B cell (primary cell): ENCODE measurements at regions not wholly inside any gene's neighbourhood (a gene's known extent, or its start where the extent isn't known, plus 50 kb on each side); places are given as distances from the start of the nearest gene placed in this dataset.
"Not testable (repeated sequence)": the region's sequence is repeated elsewhere in the genome, so short reads cannot be mapped to it uniquely, and the experiment has no call there.

Experiments used
- ATAC-seq: fragments of 200-7000 bp; cut with Tn5 transposase; one replicate; pipeline ENCODE4 v1.10.0; 2021; ENCODE audit warnings: low read depth, mild to moderate bottlenecking, moderate number of reproducible peaks, moderate library complexity
- CTCF ChIA-PET: fragments of 350-600 bp; sonication (Branson Sonifier 250); formaldehyde crosslinking; loops from one replicate; lab custom pipeline; 2021; ENCODE audit warnings: antibody characterized with exemption, inconsistent platforms; lab: Charles Lee
- POLR2A ChIA-PET: fragments of 350-600 bp; sonication (Branson Sonifier 250); formaldehyde crosslinking; loops from one replicate; lab custom pipeline; 2021; ENCODE audit warnings: antibody characterized with exemption; lab: Charles Lee
- DNase-seq: peaks from one replicate; pipeline ENCODE4 v3.0.0; 2013
- H2AFZ ChIP-seq: 2 replicates; pipeline ENCODE4 v1.6.1; 2012; ENCODE audit warnings: mild to moderate bottlenecking, low read depth, low read length; ENCODE audit not compliant: insufficient read depth, poor library complexity, severe bottlenecking
- H3K27ac ChIP-seq, 2 donors: 1 replicate in 1 of 2; 2 replicates in 1 of 2; pipeline ENCODE4 v1.5.1; 2012 to 2013; ENCODE audit warnings: low read length in 2 of 2, mild to moderate bottlenecking in 2 of 2, moderate library complexity in 1 of 2
- H3K27me3 ChIP-seq, 4 experiments: fragments of 200-600 bp in 1 of 4; sonication (generic) in 1 of 4; replicated peaks in 1 of 4; 1 replicate in 2 of 4; 2 replicates in 2 of 4; pipeline versions ENCODE4 v1.6.1 to v1.7.0; 2013 to 2016; ENCODE audit warnings: low read length in 3 of 4, mild to moderate bottlenecking in 2 of 4, mixed read lengths in 1 of 4, moderate library complexity in 1 of 4; ENCODE audit not compliant: insufficient read depth in 4 of 4, control insufficient read depth in 3 of 4; ENCODE audit errors: control extremely low read depth in 1 of 4
- H3K36me3 ChIP-seq, 2 experiments: replicated peaks in 1 of 2; 1 replicate in 1 of 2; 2 replicates in 1 of 2; pipeline versions ENCODE4 v1.6.1 to v1.7.1; 2013; ENCODE audit warnings: low read length in 1 of 2; ENCODE audit not compliant: insufficient read depth in 2 of 2, control insufficient read depth in 1 of 2; ENCODE audit errors: control extremely low read depth in 1 of 2, extremely low read depth in 1 of 2
- H3K4me1 ChIP-seq, 2 donors: fragments of 200-600 bp in 1 of 2; sonication (generic) in 1 of 2; 1 replicate in 1 of 2; 2 replicates in 1 of 2; pipeline versions ENCODE4 v1.5.1 to v1.6.1; 2013 to 2017; ENCODE audit warnings: low read length in 2 of 2; ENCODE audit not compliant: control insufficient read depth in 2 of 2, insufficient read depth in 2 of 2
- H3K4me2 ChIP-seq: replicated peaks from 2 replicates; pipeline ENCODE3; 2012; ENCODE audit warnings: mild to moderate bottlenecking, low read depth, low read length; ENCODE audit not compliant: poor library complexity, severe bottlenecking
- H3K4me3 ChIP-seq, 5 experiments: fragments of 200-600 bp in 1 of 5; sonication (generic) in 1 of 5; 1 replicate in 3 of 5; 2 replicates in 2 of 5; pipeline versions ENCODE4 v1.5.1 to v1.7.0; 2011 to 2016; ENCODE audit warnings: low read length in 4 of 5, mild to moderate bottlenecking in 4 of 5, low read depth in 2 of 5, control low read depth in 1 of 5, moderate library complexity in 1 of 5; ENCODE audit not compliant: insufficient read depth in 1 of 5; ENCODE audit errors: control extremely low read depth in 1 of 5, extremely low read depth in 1 of 5
- H3K79me2 ChIP-seq: fragments of 200-600 bp; sonication (generic); one replicate; pipeline ENCODE4 v1.6.0; 2016; ENCODE audit warnings: low read length; ENCODE audit not compliant: control insufficient read depth, insufficient read depth
- H3K9ac ChIP-seq: fragments of 200-600 bp; sonication (generic); 2 replicates; pipeline ENCODE4 v1.6.1; 2017; ENCODE audit warnings: mild to moderate bottlenecking, low read length, moderate library complexity
- H3K9me3 ChIP-seq, 3 donors: one replicate each; pipeline versions ENCODE4 v1.6.1 to v1.7.1; 2013; ENCODE audit warnings: low read length in 2 of 3; ENCODE audit not compliant: control insufficient read depth in 2 of 3, insufficient read depth in 1 of 3; ENCODE audit errors: control extremely low read depth in 1 of 3
- H4K20me1 ChIP-seq: 2 replicates; pipeline ENCODE4 v1.6.0; 2012; ENCODE audit warnings: mild to moderate bottlenecking, low read length; ENCODE audit not compliant: insufficient read depth, control insufficient read depth, poor library complexity, severe bottlenecking
- H3K27ac Mint-ChIP-seq: one replicate; pipeline ENCODE4 v1.8.0; 2021; ENCODE audit warnings: mixed read lengths
- H3K27me3 Mint-ChIP-seq: one replicate; pipeline ENCODE4 v1.8.0; 2021; ENCODE audit warnings: mixed read lengths
- H3K4me1 Mint-ChIP-seq: one replicate; pipeline ENCODE4 v1.8.0; 2021; ENCODE audit warnings: mixed read lengths
- H3K4me3 Mint-ChIP-seq: one replicate; pipeline ENCODE4 v1.8.0; 2021; ENCODE audit warnings: mixed read lengths
- H3K9me3 Mint-ChIP-seq: one replicate; pipeline ENCODE4 v1.8.0; 2022; ENCODE audit warnings: mixed read lengths; ENCODE audit not compliant: insufficient read depth
- CTCF ChIP-seq: fragments of 200-600 bp; IDR thresholded peaks from one replicate; pipeline ENCODE4 v1.8.0; 2022; ENCODE audit warnings: antibody characterized with exemption, mild to moderate bottlenecking
- EZH2 ChIP-seq: IDR thresholded peaks from 2 replicates; pipeline ENCODE4 v1.6.1; 2012; ENCODE audit warnings: borderline replicate concordance, low read depth, mild to moderate bottlenecking, moderate library complexity, low read length; ENCODE audit not compliant: insufficient read depth, poor library complexity, severe bottlenecking
- WGBS: methylation state at CpG from one replicate; pipeline ENCODE4 v1.1.5; 2013; ENCODE audit warnings: missing lambda C conversion rate; ENCODE audit not compliant: insufficient coverage; 5-methylcytosine and 5-hydroxymethylcytosine counted together
- intact Hi-C: fragments of 100-400 bp; cut with micrococcal nuclease; formaldehyde crosslinking; loops from one replicate; pipeline ENCODE4 v1.10.0; 2022

DNA sequence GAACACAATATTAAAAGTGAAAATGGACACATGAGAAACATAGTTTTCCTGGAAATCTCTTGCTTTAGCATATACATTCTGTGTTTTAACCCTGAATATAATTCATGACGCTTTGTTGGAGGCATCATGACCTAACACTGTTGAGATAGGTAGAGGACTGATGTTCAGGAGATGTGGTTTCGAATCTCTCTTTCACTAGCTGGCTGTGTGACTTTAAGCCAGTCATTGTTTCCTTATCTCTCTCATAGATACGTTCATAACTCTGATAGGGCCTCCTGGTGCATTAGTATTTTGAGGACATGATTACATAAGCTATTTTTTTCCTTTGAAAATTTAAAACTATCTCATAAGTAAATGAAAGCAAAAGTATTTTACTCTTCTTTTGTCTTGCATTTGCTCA, 179.0 kb upstream of the DTNA start:
- H3K27ac Mint-ChIP-seq = no peak overlapping the region
- no peaks in the 10 kb centered on the region for H3K4me1 Mint-ChIP-seq
- H3K4me3 Mint-ChIP-seq = no peak overlapping the region
- H3K27me3 ChIP-seq = no peaks in the 10 kb centered on the region
- H3K9me3 ChIP-seq = no peaks in the 10 kb centered on the region
- H3K9ac ChIP-seq = no peak overlapping the region
- DNase-seq = no peak
- no peak for ATAC-seq
- no peaks in the 10 kb centered on the region for H3K79me2 ChIP-seq
- no CpG with 5 or more reads among the region's 3 CpGs for WGBS
- no peaks in the 10 kb centered on the region for H4K20me1 ChIP-seq
- no peak overlapping the region for H3K4me2 ChIP-seq
- H3K36me3 ChIP-seq = no peaks in the 10 kb centered on the region
- ChIA-PET POLR2A (no interaction called here), CTCF (no interaction called here)
- TF ChIP-seq EZH2 = no peak
- no peak for TF ChIP-seq CTCF
- no peaks in the 10 kb centered on the region for H3K27me3 Mint-ChIP-seq
- H3K9me3 Mint-ChIP-seq = peaks cover 6% of the 10 kb centered on the region
- intact Hi-C loops = no loop called here
- no peak overlapping the region for H2AFZ ChIP-seq
- no peaks in the 10 kb centered on the region for H3K4me1 ChIP-seq
- H3K4me3 ChIP-seq = no peak overlapping the region
- H3K27ac ChIP-seq = no peak overlapping the region

DNA sequence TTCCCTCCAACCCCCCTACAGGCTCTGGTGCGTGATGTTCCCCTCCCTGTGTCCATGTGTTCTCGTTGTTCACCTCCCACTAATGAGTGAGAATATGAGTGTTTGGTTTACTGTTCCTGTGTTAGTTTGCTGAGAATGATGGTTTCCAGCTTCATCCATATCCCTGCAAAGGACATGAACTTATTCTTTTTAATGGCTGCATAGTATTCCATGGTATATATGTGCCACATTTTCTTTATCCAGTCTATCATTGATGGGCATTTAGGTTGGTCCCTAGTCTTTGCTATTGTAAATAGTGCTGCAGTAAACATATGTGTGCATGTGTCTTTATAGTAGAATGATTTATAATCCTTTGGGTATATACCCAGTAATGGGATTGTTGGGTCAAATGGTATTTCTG, 175.5 kb upstream of the DTNA start:
- intact Hi-C loops, H3K27ac ChIP-seq: not testable (repeated sequence)
- WGBS = no CpG with 5 or more reads among the region's 2 CpGs

More for the DNA sequence above, 175.5 kb upstream of the DTNA start:
- H3K27me3 Mint-ChIP-seq, H3K4me3 ChIP-seq, H3K27me3 ChIP-seq, CTCF ChIA-PET, H3K27ac Mint-ChIP-seq, H3K4me3 Mint-ChIP-seq, H3K36me3 ChIP-seq, H3K9me3 Mint-ChIP-seq, H3K9me3 ChIP-seq, ATAC-seq, H3K9ac ChIP-seq, H4K20me1 ChIP-seq, POLR2A ChIA-PET, H3K4me2 ChIP-seq, DNase-seq, H3K4me1 Mint-ChIP-seq, H3K79me2 ChIP-seq, H3K4me1 ChIP-seq, H2AFZ ChIP-seq: not testable (repeated sequence)
